HEK293 (cell line): ENCODE measurements at regions not wholly inside any gene's neighbourhood (a gene's known extent, or its start where the extent isn't known, plus 50 kb on each side); places are given as distances from the start of the nearest gene placed in this dataset.

Experiments used
- CTCF ChIA-PET: fragments of 350-600 bp; formaldehyde crosslinking; extraction: SDS; loops from one replicate; lab custom pipeline; 2021; ENCODE audit warnings: antibody characterized with exemption; lab: Yijun Ruan, JAX
- POLR2A ChIA-PET: fragments of 300-600 bp; formaldehyde crosslinking; extraction: SDS; loops from one replicate; lab custom pipeline; 2020; ENCODE audit warnings: antibody characterized with exemption, inconsistent platforms; lab: Yijun Ruan, JAX
- H3K27ac ChIP-seq: fragments of 200-500 bp; sonication (Bioruptor generic); 2 replicates; pipeline ENCODE4 v1.5.1; 2014; ENCODE audit warnings: low read depth, low read length, control low read depth, inconsistent platforms; ENCODE audit errors: extremely low read depth
- H3K36me3 ChIP-seq, 2 experiments: fragments of 200-500 bp in 1 of 2; sonication (Bioruptor generic) in 1 of 2; 1 replicate in 1 of 2; 2 replicates in 1 of 2; pipeline ENCODE4 v1.5.1; 2014 to 2017; ENCODE audit warnings: inconsistent platforms in 2 of 2, low read length in 2 of 2; ENCODE audit not compliant: control insufficient read depth in 2 of 2, insufficient read depth in 1 of 2
- H3K4me1 ChIP-seq: fragments of 200-500 bp; sonication (Bioruptor generic); 2 replicates; pipeline ENCODE4 v1.5.1; 2014; ENCODE audit warnings: mild to moderate bottlenecking, low read length, inconsistent platforms; ENCODE audit not compliant: control insufficient read depth, insufficient read depth
- H3K4me3 ChIP-seq: 2 replicates; pipeline ENCODE4 v1.5.1; 2011; ENCODE audit warnings: low read depth, mild to moderate bottlenecking, control low read depth, low read length, moderate library complexity
- H3K9me3 ChIP-seq: fragments of 200-500 bp; sonication (Bioruptor generic); 2 replicates; pipeline ENCODE4 v1.5.1; 2014; ENCODE audit warnings: low read depth, low read length, inconsistent platforms; ENCODE audit not compliant: control insufficient read depth, insufficient read depth
- BCL11B ChIP-seq: fragments of 450-650 bp; formaldehyde crosslinking; IDR thresholded peaks from 2 replicates; pipeline ENCODE4 v1.5.1; 2016; ENCODE audit warnings: low read depth, missing biosample characterization, missing genetic modification characterization
- SCRT2 ChIP-seq: fragments of 450-650 bp; formaldehyde crosslinking; IDR thresholded peaks from 2 replicates; pipeline ENCODE4 v1.5.1; 2016; ENCODE audit warnings: missing biosample characterization, missing genetic modification characterization
- SETDB1 ChIP-seq: IDR thresholded peaks from one replicate; pipeline ENCODE4 v1.6.1; 2017; ENCODE audit warnings: mild to moderate bottlenecking, low read length, moderate library complexity, mixed read lengths; ENCODE audit not compliant: insufficient read length
- TRIM28 ChIP-seq: IDR thresholded peaks from 2 replicates; pipeline ENCODE4 v1.6.1; 2011; ENCODE audit warnings: low read length, control low read depth, borderline replicate concordance
- YY1 ChIP-seq: fragments of 450-650 bp; formaldehyde crosslinking; IDR thresholded peaks from 2 replicates; pipeline ENCODE4 v1.5.1; 2018; ENCODE audit warnings: missing biosample characterization, missing genetic modification characterization
- ZBTB8A ChIP-seq: fragments of 450-650 bp; formaldehyde crosslinking; IDR thresholded peaks from 2 replicates; pipeline ENCODE4 v1.5.1; 2016; ENCODE audit warnings: missing biosample characterization, missing genetic modification characterization
- ZFP69B ChIP-seq: fragments of 450-650 bp; formaldehyde crosslinking; IDR thresholded peaks from 2 replicates; pipeline ENCODE4 v1.5.1; 2016; ENCODE audit warnings: missing biosample characterization, missing genetic modification characterization
- ZNF221 ChIP-seq: fragments of 450-650 bp; formaldehyde crosslinking; IDR thresholded peaks from 2 replicates; pipeline ENCODE4 v1.5.1; 2017; ENCODE audit warnings: missing biosample characterization, missing genetic modification characterization, borderline replicate concordance
- ZNF26 ChIP-seq: fragments of 450-650 bp; formaldehyde crosslinking; IDR thresholded peaks from 2 replicates; pipeline ENCODE4 v1.5.1; 2016; ENCODE audit warnings: missing biosample characterization, missing genetic modification characterization
- ZNF324 ChIP-seq: fragments of 450-650 bp; formaldehyde crosslinking; IDR thresholded peaks from 2 replicates; pipeline ENCODE4 v1.5.1; 2016; ENCODE audit warnings: missing biosample characterization, missing genetic modification characterization
- ZNF404 ChIP-seq: fragments of 450-650 bp; formaldehyde crosslinking; IDR thresholded peaks from 2 replicates; pipeline ENCODE4 v1.5.1; 2017; ENCODE audit warnings: missing biosample characterization, missing genetic modification characterization
- ZNF501 ChIP-seq: fragments of 450-650 bp; formaldehyde crosslinking; IDR thresholded peaks from 2 replicates; pipeline ENCODE4 v1.5.1; 2016; ENCODE audit warnings: missing biosample characterization, missing genetic modification characterization
- ZNF560 ChIP-seq: fragments of 450-650 bp; formaldehyde crosslinking; IDR thresholded peaks from 2 replicates; pipeline ENCODE4 v1.5.1; 2017; ENCODE audit warnings: missing biosample characterization, missing genetic modification characterization, borderline replicate concordance
- ZNF629 ChIP-seq: fragments of 450-650 bp; formaldehyde crosslinking; IDR thresholded peaks from 2 replicates; pipeline ENCODE4 v1.5.1; 2017; ENCODE audit warnings: missing biosample characterization, missing genetic modification characterization
- ZNF837 ChIP-seq: fragments of 450-650 bp; formaldehyde crosslinking; IDR thresholded peaks from 2 replicates; pipeline ENCODE4 v1.5.1; 2016; ENCODE audit warnings: missing biosample characterization, missing genetic modification characterization
- ZNF843 ChIP-seq: fragments of 450-650 bp; formaldehyde crosslinking; IDR thresholded peaks from 2 replicates; pipeline ENCODE4 v1.5.1; 2016; ENCODE audit warnings: missing biosample characterization, missing genetic modification characterization
- ZSCAN23 ChIP-seq: fragments of 450-650 bp; formaldehyde crosslinking; IDR thresholded peaks from 2 replicates; pipeline ENCODE4 v1.5.1; 2016; ENCODE audit warnings: missing biosample characterization, missing genetic modification characterization
- TF ChIP-seq, protein P1 (sequence below): fragments of 450-650 bp; formaldehyde crosslinking; IDR thresholded peaks from 2 replicates; pipeline ENCODE4 v1.5.1; 2016; ENCODE audit warnings: missing biosample characterization, missing genetic modification characterization
- TF ChIP-seq, protein P2 (sequence below): sonication (generic); formaldehyde crosslinking; IDR thresholded peaks from 2 replicates; pipeline ENCODE4 v1.8.1; 2022; ENCODE audit warnings: mild to moderate bottlenecking, moderate library complexity, missing genetic modification reagents

GRCh38 chr2:42938671-42939370 is 146.4 kb upstream of the HAAO start:
- no peak overlapping the region for H3K27ac ChIP-seq
- no peak overlapping the region for H3K4me3 ChIP-seq
- CTCF ChIA-PET = no interaction called here
- H3K4me1 ChIP-seq = no peaks in the 10 kb centered on the region
- POLR2A ChIA-PET = no interaction called here
- TF ChIP-seq ZSCAN23 (tag by site-specific recombination) (no peak), ZNF221 (tag by site-specific recombination) (no peak), ZNF404 (tag by site-specific recombination) (no peak), ZNF629 (no peak), ZBTB8A (tag by site-specific recombination) (no peak), ZNF501 (no peak), YY1 (no peak), ZNF560 (tag by site-specific recombination) (no peak), ZNF837 (tag by site-specific recombination) (no peak), ZFP69B (tag by site-specific recombination) (no peak), SCRT2 (tag by site-specific recombination) (no peak), ZNF26 (no peak), ZNF843 (tag by site-specific recombination) (no peak), BCL11B (tag by site-specific recombination) (no peak)
- TF ChIP-seq, protein P1, sequence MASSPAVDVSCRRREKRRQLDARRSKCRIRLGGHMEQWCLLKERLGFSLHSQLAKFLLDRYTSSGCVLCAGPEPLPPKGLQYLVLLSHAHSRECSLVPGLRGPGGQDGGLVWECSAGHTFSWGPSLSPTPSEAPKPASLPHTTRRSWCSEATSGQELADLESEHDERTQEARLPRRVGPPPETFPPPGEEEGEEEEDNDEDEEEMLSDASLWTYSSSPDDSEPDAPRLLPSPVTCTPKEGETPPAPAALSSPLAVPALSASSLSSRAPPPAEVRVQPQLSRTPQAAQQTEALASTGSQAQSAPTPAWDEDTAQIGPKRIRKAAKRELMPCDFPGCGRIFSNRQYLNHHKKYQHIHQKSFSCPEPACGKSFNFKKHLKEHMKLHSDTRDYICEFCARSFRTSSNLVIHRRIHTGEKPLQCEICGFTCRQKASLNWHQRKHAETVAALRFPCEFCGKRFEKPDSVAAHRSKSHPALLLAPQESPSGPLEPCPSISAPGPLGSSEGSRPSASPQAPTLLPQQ (tag by site-specific recombination) = no peak
- TF ChIP-seq, protein P2, sequence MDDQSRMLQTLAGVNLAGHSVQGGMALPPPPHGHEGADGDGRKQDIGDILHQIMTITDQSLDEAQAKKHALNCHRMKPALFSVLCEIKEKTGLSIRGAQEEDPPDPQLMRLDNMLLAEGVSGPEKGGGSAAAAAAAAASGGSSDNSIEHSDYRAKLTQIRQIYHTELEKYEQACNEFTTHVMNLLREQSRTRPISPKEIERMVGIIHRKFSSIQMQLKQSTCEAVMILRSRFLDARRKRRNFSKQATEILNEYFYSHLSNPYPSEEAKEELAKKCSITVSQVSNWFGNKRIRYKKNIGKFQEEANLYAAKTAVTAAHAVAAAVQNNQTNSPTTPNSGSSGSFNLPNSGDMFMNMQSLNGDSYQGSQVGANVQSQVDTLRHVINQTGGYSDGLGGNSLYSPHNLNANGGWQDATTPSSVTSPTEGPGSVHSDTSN (CRISPR knock-in tag) = no peak
- H3K9me3 ChIP-seq = no peaks in the 10 kb centered on the region
- no peaks in the 10 kb centered on the region for H3K36me3 ChIP-seq

DNA sequence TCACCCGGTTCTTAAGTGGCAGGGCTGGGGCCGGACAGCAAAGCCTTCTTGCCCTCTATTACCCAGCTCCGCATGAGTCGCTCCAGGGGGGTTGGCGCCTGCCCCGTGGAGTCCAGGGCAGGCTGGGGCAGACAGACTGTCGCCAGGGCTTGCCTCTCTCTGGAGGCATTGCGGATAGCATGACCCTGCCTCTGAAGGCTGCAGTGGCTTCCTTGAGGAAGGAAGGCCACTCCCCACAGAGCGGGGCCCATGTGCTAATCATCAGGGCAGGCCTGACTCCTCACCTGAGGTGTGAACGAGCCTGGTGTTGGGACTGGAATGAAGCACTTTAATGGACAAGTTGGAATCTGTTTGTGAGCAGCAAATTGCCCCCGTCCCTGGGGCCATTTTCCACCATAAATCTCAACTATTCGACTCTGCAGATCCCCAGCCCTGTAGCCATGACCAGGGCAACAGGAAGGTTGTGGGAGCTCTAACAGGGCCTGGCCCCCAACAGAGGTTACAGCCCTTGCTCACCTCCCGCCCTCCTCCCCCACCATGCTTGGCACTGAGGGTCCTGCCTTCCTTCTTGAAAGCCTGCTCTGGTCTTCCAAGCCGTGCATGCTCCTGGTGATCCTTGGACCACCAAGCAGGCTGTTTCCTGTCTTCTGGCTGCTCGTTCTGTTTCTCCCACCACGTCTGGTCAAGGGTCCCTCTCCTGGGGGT is 144.9 kb upstream of the HAAO start:
- H3K4me3 ChIP-seq = no peak overlapping the region
- POLR2A ChIA-PET = no interaction called here
- TF ChIP-seq SETDB1 (peak; percentile 18), TRIM28 (0 out of 2 replicates have a peak, but pooled peaks have one; percentile 65), ZNF324 (tag by site-specific recombination) (no peak)
- TF ChIP-seq, all 188 proteins: peak for 2
- CTCF ChIA-PET = interaction anchor here (0.9 kb wide), 1 partner anchor 8 kb away, joined by 3 read pairs; no protein-coding TSS in a partner anchor
- Histone ChIP-seq H3K9me3 (no peaks in the 10 kb centered on the region), H3K4me1 (no peaks in the 10 kb centered on the region), H3K27ac (no peak overlapping the region), H3K36me3 (no peaks in the 10 kb centered on the region)
